VCaP (cell line): ENCODE measurements at regions not wholly inside any gene's neighbourhood (a gene's known extent, or its start where the extent isn't known, plus 50 kb on each side); places are given as distances from the start of the nearest gene placed in this dataset.

Experiments used
- H3K27ac ChIP-seq: fragments of 450-650 bp; 2 replicates; pipeline ENCODE4 v1.5.1; 2017
- TF ChIP-seq, protein P1 (sequence below): fragments of 450-650 bp; conservative IDR thresholded peaks from 2 replicates; pipeline ENCODE4 v1.5.1; 2017; ENCODE audit warnings: mild to moderate bottlenecking, moderate library complexity

DNA sequence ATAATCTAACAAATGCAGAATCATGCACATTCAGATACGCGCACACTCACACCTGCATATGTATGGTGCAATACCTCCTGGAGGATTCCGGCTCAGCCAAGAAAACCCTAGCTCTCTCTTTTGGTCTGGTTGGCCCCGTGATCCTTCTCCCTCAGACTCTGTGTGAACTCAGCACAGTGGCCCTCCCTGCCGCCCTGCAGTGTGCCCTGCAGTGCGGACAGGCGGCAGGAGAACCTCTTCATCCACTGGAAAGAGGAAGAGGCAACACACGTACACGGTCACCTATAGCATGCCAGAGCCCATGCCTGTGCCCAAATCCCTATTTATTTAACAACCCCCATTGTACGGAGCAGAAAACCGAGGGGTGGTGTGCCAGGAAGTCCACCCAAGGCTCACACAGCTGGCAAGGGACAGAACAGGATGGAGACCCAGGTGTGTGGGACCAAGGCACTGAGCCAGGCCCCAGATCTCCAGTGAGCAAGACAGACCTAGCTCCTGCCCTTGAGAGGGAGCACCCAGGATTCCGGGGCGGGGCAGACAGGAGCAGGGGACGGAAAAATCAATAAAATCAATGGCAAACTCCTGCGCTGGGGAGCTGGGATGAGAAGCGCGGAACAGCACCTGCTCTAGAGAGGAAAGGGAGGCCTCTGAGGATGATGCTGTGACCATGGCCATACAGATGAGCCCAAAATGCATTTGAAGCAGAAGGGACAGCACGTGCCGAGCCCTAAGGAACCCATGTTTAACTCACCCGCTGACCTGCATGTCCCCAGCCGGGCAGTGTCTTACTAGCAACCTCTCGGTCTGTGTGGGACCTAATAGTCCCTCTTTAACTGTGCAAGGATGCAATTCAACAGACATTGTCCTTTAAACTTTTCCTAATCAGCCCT lies 54.7 kb upstream of the CIBAR2 start:
- TF ChIP-seq, protein P1, sequence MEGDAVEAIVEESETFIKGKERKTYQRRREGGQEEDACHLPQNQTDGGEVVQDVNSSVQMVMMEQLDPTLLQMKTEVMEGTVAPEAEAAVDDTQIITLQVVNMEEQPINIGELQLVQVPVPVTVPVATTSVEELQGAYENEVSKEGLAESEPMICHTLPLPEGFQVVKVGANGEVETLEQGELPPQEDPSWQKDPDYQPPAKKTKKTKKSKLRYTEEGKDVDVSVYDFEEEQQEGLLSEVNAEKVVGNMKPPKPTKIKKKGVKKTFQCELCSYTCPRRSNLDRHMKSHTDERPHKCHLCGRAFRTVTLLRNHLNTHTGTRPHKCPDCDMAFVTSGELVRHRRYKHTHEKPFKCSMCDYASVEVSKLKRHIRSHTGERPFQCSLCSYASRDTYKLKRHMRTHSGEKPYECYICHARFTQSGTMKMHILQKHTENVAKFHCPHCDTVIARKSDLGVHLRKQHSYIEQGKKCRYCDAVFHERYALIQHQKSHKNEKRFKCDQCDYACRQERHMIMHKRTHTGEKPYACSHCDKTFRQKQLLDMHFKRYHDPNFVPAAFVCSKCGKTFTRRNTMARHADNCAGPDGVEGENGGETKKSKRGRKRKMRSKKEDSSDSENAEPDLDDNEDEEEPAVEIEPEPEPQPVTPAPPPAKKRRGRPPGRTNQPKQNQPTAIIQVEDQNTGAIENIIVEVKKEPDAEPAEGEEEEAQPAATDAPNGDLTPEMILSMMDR: no peak
- no peak overlapping the region for H3K27ac ChIP-seq

DNA sequence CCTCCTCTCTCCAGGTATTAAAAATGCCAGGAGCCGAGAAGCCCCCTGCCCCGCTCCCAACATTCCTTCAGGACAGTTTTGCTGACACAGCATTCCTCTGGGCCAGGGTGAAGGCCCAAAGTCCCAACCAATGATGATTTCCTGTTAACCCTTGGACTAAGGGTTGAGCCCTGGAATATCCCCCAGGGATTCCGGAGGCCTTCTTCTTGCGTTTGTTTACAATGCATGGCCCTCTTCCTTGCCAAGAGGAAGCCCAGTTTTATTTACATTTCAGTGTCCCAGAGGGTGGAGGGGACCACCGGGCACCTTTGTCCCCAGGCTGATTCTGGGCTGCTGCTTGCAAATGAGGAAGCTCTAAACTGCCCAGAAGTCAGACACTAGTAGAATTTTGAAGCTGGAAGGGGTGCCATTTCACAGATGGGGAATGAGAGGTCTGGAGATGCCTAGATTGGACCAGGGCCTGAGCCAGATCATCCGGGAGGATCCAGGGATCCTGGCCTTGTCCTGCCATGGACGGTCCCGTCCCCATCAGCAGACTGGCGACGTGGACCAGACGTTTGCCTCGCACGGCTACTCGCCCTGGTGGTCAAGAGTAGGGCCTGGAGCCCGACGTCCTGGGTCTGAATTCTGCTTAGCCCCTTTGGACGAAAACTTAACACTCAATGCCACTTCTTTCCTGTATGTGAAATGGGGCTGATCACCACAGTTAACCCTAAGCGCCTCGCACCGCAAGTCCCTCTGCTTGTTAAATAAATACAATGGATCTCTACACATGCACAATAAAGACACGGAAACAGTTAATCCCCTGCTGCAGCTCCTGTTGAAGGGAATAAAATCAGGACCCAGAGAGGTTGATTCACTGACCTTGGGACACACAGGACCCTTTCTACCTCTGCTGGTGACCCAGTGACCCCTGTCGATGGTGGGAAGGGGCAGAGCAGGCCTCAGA lies 55.6 kb upstream of the CIBAR2 start:
- no peak overlapping the region for H3K27ac ChIP-seq
- TF ChIP-seq, protein P1: no peak

DNA sequence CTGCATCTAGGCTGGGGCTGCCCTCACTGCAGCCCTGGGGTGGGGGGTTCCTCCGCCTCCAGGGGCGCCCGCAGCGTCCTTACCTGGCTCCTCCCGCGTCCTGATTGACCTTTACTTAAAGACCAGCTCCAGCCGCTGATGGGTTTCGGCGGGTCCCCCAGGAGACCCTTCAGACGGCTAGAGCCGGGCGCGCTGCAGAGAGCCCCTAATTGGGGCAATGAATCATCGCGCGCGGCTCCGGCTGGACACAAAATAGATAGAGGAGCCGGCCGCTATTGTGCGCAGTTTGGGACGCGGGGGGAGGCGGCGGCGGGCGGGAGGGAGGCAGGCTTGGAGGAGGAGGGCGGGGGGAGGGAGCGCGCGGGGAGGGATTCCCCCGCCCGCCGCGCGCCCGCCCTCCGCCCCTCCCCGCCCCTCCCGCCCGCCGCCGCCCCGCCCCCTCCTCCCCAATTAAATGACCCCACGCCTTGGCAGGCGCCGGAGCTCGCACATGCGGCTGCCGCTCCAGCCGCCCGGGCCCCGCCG lies 56.5 kb upstream of the CIBAR2 start:
- TF ChIP-seq, protein P1: no peak
- no peak overlapping the region for H3K27ac ChIP-seq

DNA sequence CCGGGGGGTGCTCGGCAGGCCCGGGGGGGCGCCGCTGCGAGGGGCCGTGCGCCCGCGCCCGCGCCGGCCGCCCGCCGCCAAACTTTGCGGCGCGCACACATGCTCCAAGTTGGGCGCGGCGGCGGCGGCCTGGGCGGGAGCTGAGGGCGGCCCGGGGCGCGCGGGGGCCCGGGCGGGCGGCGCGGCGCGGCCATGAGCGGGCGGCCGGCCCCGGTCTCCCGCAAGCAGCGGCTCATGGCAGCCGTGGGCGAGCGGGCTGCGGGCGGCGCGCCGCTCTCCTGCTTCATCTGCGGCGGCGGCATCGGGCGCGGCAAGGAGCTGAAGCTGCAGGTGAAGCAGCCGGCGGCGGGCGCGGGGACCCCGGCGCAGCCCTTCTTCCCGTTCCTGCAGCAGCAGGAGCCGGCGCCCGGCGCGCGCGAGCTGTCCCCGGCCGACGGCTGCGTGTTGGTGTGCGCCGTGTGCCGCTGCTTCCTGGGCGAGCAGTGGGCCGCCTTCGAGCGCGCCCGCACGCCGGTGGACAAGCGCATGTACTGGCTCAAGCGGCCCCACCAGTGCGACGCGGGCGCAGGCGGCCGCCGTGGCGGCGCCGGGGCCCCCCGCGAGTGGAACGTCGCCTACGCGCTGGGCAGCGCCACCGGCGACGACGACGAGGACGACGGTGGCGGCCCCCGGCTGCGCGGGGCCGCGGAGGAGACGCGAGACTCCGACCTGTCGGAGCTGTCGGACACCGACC lies 57.2 kb upstream of the CIBAR2 start:
- H3K27ac ChIP-seq: no peak overlapping the region

DNA sequence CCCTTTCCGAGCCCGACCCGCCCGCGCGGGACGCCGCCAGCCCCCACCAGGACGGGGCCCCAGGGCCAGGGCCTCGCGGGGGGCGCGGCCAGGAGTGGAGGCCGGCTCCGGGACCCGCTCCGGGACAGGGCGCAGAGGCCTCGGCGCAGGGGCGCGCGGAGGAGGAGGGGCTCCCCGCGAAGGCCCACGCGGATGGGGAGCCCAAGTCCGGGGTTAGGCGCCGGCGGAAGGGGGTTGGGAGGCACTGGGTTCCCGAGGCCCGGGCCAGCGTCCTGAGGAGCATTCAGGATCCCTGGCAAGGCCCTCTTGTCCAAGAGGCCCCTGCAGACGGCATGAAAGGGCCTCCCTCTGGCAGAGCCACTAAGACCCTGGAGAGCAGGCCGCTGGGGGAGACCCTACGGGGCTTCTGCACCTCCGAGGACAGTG lies 57.8 kb upstream of the CIBAR2 start:
- no peak overlapping the region for H3K27ac ChIP-seq
- TF ChIP-seq, protein P1: no peak

More for the DNA sequence above, 57.2 kb upstream of the CIBAR2 start:
- TF ChIP-seq, protein P1: no peak

DNA sequence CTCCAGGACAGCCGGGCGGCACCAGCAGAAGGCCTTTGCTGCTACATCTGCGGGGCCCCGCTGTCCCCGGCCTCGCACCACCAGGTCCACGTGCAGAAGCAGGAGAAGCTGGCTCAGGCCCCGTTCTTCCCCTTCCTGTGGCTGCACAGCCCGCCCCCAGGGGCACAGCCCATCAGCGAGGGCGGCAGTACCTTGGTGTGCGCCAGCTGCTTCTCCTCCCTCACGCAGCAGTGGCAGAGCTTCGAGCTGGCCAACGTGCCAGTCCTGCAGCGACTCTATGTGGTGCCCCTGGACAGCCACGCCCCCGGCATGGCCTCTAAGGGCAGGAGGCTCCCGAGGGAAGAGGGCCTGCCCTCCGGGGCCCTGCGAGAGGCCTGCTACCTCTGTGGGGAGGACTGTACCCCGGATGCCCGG lies 58.3 kb upstream of the CIBAR2 start:
- H3K27ac ChIP-seq: no peak overlapping the region
- TF ChIP-seq, protein P1: no peak
